ENCODE measurements at regions not wholly inside any gene's neighbourhood (a gene's known extent, or its start where the extent isn't known, plus 50 kb on each side); places are given as distances from the start of the nearest gene placed in this dataset.

- no peak for DNase-seq (ENCODE audit: low read depth)
- H3K4me3 ChIP-seq (ENCODE audit: low read depth, low read length), result no peak overlapping the region
- TF ChIP-seq CTCF (IDR thresholded peaks at IDR 0.05; ENCODE audit: insufficient read depth, low read depth, low read length, missing control alignments), result no peak
These were observed 435.1 kb upstream of the PCDH20 start for GRCh38 chr13:61850794-61851193.

- no peak overlapping the region for H3K4me3 ChIP-seq (ENCODE audit: low read depth, low read length)
- no peak for TF ChIP-seq CTCF (IDR thresholded peaks at IDR 0.05; ENCODE audit: insufficient read depth, low read depth, low read length, missing control alignments)
- no peak for DNase-seq (ENCODE audit: low read depth)
These were observed 422.9 kb upstream of the PCDH20 start for GRCh38 chr13:61838568-61838967.

- no peak overlapping the region for H3K4me3 ChIP-seq (ENCODE audit: low read depth, low read length)
- DNase-seq (ENCODE audit: low read depth), result no peak
- no peak for TF ChIP-seq CTCF (IDR thresholded peaks at IDR 0.05; ENCODE audit: insufficient read depth, low read depth, low read length, missing control alignments)
These were observed 417.6 kb upstream of the PCDH20 start for GRCh38 chr13:61833228-61833627.

- no peak for DNase-seq (ENCODE audit: low read depth)
- TF ChIP-seq CTCF (IDR thresholded peaks at IDR 0.05; ENCODE audit: insufficient read depth, low read depth, low read length, missing control alignments), result no peak
- H3K4me3 ChIP-seq (ENCODE audit: low read depth, low read length), result no peak overlapping the region
These were observed 415.4 kb upstream of the PCDH20 start for GRCh38 chr13:61831026-61831425.

- no peak overlapping the region for H3K4me3 ChIP-seq (ENCODE audit: low read depth, low read length)
- DNase-seq (ENCODE audit: low read depth), result no peak
- TF ChIP-seq CTCF (IDR thresholded peaks at IDR 0.05; ENCODE audit: insufficient read depth, low read depth, low read length, missing control alignments), result no peak
These were observed 414.8 kb upstream of the PCDH20 start for GRCh38 chr13:61830475-61830874.

GRCh38 chr13:61824168-61824567 lies 408.5 kb upstream of the PCDH20 start:
- no peak for TF ChIP-seq CTCF (IDR thresholded peaks at IDR 0.05; ENCODE audit: insufficient read depth, low read depth, low read length, missing control alignments)
- DNase-seq (ENCODE audit: low read depth), result no peak
- H3K4me3 ChIP-seq (ENCODE audit: low read depth, low read length), result no peak overlapping the region

- no peak for DNase-seq (ENCODE audit: low read depth)
- H3K4me3 ChIP-seq (ENCODE audit: low read depth, low read length), result no peak overlapping the region
- no peak for TF ChIP-seq CTCF (IDR thresholded peaks at IDR 0.05; ENCODE audit: insufficient read depth, low read depth, low read length, missing control alignments)
These were observed 396.6 kb upstream of the PCDH20 start for GRCh38 chr13:61812286-61812685.
